Kasumi-1 (cell line): ENCODE measurements at regions not wholly inside any gene's neighbourhood (a gene's known extent, or its start where the extent isn't known, plus 50 kb on each side); places are given as distances from the start of the nearest gene placed in this dataset.

Source experiments
- DNase-seq, 2 experiments: peaks; one replicate each; lab custom pipeline; 2025; lab: John Stamatoyannopoulos, UW

GRCh38 chr1:36542962-36543515 is 60.3 kb upstream of the CSF3R start:
- DNase-seq = peak; percentile 24 to 28

GRCh38 chr1:36542024-36542961 is 59.6 kb upstream of the CSF3R start:
- no peak for DNase-seq

DNA sequence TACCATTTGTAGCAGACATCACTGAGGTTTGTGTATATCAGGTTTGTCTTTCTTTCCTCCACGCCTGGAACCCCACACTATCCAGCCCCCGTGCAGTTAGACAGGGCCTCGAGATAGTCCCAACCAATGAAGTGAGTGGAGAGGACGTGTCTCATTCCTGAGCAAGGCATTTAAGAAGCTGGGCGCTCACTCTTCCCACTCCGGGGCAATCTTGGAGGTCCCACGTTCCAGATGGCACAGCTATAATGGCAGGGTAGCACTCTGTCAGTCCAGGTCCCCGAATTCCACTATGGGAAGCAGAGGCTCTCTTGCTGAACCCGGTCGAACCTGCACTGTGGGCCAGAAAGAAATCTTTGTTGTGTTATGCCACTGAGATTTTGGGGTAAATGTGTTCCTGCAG is 57.3 kb upstream of the CSF3R start:
- no peak for DNase-seq

DNA sequence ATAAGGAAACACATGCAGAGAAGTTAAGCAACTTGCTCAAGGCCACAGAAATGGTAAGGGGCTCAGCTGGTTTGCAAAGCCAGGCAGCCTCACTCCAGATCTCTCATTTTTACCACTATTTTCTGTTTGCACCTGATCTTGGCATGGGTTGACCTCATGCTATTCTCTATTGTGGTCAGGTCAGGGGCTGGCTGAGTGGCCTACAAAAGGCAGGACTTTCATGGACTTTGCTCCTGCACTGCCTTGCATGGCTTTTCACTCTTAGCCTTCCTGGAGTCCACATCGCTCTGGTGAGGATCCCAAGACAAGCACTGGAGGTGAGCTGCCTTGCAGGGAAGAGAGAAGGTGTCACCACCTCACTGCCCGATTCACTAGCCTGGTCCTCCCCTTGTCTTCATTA is 56.8 kb upstream of the CSF3R start:
- no peak for DNase-seq

- DNase-seq = no peak
These were observed 55.3 kb upstream of the CSF3R start for GRCh38 chr1:36537991-36538390.

- DNase-seq = no peak
These were observed 54.6 kb upstream of the CSF3R start for GRCh38 chr1:36537190-36537768.

- DNase-seq = no peak
These were observed 54.0 kb upstream of the CSF3R start for GRCh38 chr1:36536727-36537126.

DNA sequence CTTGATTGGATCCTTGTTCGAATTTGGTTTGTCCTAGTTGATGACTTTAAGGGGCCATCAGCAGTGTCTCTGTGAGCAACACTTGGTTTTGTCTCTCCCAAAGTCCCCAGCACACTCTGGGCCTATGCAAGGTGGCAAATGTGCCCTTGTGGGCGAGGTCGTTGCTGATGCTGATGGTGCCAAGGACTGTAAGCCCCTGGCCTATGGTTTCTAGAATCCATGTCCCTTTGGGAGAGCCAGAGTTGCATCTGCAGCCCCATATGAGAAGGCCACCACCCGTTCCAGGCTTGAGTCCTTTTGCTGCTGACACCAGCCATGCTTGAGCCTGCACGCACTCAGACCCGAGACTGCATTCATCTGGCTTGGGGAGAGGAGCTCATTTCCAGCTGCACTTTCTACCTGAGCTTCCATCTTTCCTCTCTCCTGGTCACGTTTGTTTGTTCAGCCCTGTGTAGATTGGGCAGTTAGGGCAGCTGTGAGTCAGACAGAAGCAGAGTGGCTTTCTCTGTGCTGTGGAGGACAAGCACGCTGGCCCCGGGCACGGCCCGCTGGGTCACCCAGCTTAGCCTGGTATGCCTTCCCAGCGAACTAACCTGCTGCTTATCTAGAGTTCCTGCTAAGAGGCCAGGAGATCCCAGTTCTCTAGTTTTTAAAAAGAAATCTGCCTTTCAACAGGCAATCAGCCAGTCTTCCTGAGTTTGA is 52.1 kb upstream of the CSF3R start:
- no peak for DNase-seq

DNA sequence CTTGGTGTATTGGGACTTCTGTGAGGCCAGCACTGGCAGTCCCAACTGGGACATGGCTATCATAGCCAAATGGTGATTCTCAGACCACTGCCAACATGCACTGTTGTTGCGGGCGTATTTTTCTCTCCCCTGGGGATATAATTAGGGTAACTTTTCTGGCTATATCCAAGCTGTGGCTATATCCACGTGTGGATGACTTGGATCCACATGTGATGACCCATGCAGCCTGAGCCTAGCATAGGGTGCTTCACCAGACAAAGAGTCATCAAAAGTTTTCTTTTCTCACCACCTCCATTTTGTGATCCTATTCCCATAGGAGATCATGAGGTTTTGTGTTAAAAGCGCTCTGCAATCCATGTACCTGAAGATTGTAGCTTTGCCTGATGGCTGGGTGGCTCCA is 51.2 kb upstream of the CSF3R start:
- DNase-seq = no peak

- no peak for DNase-seq
These were observed 50.2 kb upstream of the CSF3R start for GRCh38 chr1:36532810-36533401.
